ENCODE measurements at regions not wholly inside any gene's neighbourhood (a gene's known extent, or its start where the extent isn't known, plus 50 kb on each side); places are given as distances from the start of the nearest gene placed in this dataset.

DNA sequence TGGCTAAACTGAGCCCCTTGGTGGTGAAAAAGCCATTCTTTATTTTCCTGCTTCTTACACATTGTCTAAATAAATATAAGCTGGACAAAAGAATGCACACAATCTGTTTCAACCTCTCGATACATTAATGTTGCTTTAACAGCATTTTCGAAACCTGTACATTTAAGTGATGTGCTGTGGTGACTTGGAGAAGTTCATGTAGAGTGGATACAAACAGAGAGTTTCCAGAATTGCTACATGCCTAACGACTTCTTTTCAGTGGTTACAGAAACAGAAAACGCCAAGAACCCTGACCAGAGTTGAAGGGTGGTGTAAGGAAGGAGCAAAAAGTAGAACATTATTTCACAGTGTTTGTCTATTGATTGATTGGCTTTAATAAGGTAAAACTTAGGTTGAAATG lies 500.9 kb downstream of the SLC16A7 start:
- TF ChIP-seq, protein P1, sequence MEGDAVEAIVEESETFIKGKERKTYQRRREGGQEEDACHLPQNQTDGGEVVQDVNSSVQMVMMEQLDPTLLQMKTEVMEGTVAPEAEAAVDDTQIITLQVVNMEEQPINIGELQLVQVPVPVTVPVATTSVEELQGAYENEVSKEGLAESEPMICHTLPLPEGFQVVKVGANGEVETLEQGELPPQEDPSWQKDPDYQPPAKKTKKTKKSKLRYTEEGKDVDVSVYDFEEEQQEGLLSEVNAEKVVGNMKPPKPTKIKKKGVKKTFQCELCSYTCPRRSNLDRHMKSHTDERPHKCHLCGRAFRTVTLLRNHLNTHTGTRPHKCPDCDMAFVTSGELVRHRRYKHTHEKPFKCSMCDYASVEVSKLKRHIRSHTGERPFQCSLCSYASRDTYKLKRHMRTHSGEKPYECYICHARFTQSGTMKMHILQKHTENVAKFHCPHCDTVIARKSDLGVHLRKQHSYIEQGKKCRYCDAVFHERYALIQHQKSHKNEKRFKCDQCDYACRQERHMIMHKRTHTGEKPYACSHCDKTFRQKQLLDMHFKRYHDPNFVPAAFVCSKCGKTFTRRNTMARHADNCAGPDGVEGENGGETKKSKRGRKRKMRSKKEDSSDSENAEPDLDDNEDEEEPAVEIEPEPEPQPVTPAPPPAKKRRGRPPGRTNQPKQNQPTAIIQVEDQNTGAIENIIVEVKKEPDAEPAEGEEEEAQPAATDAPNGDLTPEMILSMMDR (IDR thresholded peaks at IDR 0.05) = no peak
- no peak for TF ChIP-seq POLR2A (IDR thresholded peaks at IDR 0.05)
